Panc1 (cell line): ENCODE measurements at regions not wholly inside any gene's neighbourhood (a gene's known extent, or its start where the extent isn't known, plus 50 kb on each side); places are given as distances from the start of the nearest gene placed in this dataset.

Experiments used
- POLR2AphosphoS5 ChIP-seq: IDR thresholded peaks from 2 replicates; pipeline ENCODE4 v1.6.1; 2012; ENCODE audit warnings: mild to moderate bottlenecking, low read depth, low read length, moderate library complexity
- SIN3A ChIP-seq: IDR thresholded peaks from 2 replicates; pipeline ENCODE4 v1.6.1; 2012; ENCODE audit warnings: low read depth, mild to moderate bottlenecking, low read length, moderate library complexity, borderline replicate concordance; ENCODE audit not compliant: insufficient read depth
- TF ChIP-seq, protein P1 (sequence below): fragments of 450-650 bp; IDR thresholded peaks from 2 replicates; pipeline ENCODE4 v1.5.1; 2017; ENCODE audit warnings: mild to moderate bottlenecking
- TF ChIP-seq, protein P2 (sequence below), 2 experiments: IDR thresholded peaks; 2 replicates each; pipeline ENCODE4 v1.6.1; 2011 to 2012; ENCODE audit warnings: low read depth in 2 of 2, control low read depth in 1 of 2, low read length in 1 of 2, mild to moderate bottlenecking in 1 of 2, moderate library complexity in 1 of 2; ENCODE audit not compliant: insufficient read depth in 1 of 2

- TF ChIP-seq, protein P1, sequence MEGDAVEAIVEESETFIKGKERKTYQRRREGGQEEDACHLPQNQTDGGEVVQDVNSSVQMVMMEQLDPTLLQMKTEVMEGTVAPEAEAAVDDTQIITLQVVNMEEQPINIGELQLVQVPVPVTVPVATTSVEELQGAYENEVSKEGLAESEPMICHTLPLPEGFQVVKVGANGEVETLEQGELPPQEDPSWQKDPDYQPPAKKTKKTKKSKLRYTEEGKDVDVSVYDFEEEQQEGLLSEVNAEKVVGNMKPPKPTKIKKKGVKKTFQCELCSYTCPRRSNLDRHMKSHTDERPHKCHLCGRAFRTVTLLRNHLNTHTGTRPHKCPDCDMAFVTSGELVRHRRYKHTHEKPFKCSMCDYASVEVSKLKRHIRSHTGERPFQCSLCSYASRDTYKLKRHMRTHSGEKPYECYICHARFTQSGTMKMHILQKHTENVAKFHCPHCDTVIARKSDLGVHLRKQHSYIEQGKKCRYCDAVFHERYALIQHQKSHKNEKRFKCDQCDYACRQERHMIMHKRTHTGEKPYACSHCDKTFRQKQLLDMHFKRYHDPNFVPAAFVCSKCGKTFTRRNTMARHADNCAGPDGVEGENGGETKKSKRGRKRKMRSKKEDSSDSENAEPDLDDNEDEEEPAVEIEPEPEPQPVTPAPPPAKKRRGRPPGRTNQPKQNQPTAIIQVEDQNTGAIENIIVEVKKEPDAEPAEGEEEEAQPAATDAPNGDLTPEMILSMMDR: no peak
- TF ChIP-seq POLR2AphosphoS5: no peak
- TF ChIP-seq, protein P2, sequence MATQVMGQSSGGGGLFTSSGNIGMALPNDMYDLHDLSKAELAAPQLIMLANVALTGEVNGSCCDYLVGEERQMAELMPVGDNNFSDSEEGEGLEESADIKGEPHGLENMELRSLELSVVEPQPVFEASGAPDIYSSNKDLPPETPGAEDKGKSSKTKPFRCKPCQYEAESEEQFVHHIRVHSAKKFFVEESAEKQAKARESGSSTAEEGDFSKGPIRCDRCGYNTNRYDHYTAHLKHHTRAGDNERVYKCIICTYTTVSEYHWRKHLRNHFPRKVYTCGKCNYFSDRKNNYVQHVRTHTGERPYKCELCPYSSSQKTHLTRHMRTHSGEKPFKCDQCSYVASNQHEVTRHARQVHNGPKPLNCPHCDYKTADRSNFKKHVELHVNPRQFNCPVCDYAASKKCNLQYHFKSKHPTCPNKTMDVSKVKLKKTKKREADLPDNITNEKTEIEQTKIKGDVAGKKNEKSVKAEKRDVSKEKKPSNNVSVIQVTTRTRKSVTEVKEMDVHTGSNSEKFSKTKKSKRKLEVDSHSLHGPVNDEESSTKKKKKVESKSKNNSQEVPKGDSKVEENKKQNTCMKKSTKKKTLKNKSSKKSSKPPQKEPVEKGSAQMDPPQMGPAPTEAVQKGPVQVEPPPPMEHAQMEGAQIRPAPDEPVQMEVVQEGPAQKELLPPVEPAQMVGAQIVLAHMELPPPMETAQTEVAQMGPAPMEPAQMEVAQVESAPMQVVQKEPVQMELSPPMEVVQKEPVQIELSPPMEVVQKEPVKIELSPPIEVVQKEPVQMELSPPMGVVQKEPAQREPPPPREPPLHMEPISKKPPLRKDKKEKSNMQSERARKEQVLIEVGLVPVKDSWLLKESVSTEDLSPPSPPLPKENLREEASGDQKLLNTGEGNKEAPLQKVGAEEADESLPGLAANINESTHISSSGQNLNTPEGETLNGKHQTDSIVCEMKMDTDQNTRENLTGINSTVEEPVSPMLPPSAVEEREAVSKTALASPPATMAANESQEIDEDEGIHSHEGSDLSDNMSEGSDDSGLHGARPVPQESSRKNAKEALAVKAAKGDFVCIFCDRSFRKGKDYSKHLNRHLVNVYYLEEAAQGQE (IDR thresholded peaks at IDR 0.05; ENCODE audit: insufficient read depth in 1 of 2, low read depth in 2 of 2, low read length in 1 of 2): no peak
- TF ChIP-seq SIN3A: no peak
Measured at GRCh38 chr6:170018936-170019817, 267.8 kb downstream of the ERMARD start.
